RWPE2 (cell line): ENCODE measurements at regions not wholly inside any gene's neighbourhood (a gene's known extent, or its start where the extent isn't known, plus 50 kb on each side); places are given as distances from the start of the nearest gene placed in this dataset.

Source experiments
- ATAC-seq: fragments of 200-7000 bp; cut with Tn5 transposase; 3 replicates; pipeline ENCODE4 v1.9.1; 2021; ENCODE audit warnings: low read depth
- DNase-seq: peaks from one replicate; pipeline ENCODE4 v3.0.0-alpha.2; 2020; ENCODE audit warnings: low spot score
- H3K27ac ChIP-seq: fragments of 450-650 bp; 2 replicates; pipeline ENCODE4 v1.5.1; 2017; ENCODE audit warnings: mild to moderate bottlenecking; ENCODE audit not compliant: poor library complexity, severe bottlenecking
- H3K27me3 ChIP-seq: fragments of 250-450 bp; sonication (Bioruptor Pico); 2 replicates; pipeline ENCODE4 v1.5.1; 2021; ENCODE audit warnings: mild to moderate bottlenecking, moderate library complexity; ENCODE audit not compliant: insufficient read depth, poor library complexity, severe bottlenecking
- H3K36me3 ChIP-seq: fragments of 250-450 bp; sonication (Bioruptor Pico); 2 replicates; pipeline ENCODE4 v1.5.1; 2020; ENCODE audit warnings: low read depth, mild to moderate bottlenecking, moderate library complexity
- H3K4me1 ChIP-seq: fragments of 250-450 bp; sonication (Bioruptor Pico); 2 replicates; pipeline ENCODE4 v1.5.1; 2021; ENCODE audit warnings: mild to moderate bottlenecking, moderate library complexity; ENCODE audit not compliant: insufficient read depth, poor library complexity, severe bottlenecking
- H3K4me3 ChIP-seq: fragments of 250-450 bp; sonication (Bioruptor Pico); 2 replicates; pipeline ENCODE4 v1.5.1; 2021; ENCODE audit warnings: mild to moderate bottlenecking, moderate library complexity; ENCODE audit not compliant: severe bottlenecking
- H3K9me3 ChIP-seq: fragments of 250-450 bp; sonication (Bioruptor Pico); 2 replicates; pipeline ENCODE4 v1.5.1; 2021; ENCODE audit warnings: mild to moderate bottlenecking, moderate library complexity; ENCODE audit not compliant: severe bottlenecking
- TF ChIP-seq, protein P1 (sequence below): fragments of 450-650 bp; IDR thresholded peaks from one replicate; pipeline ENCODE4 v1.5.1; 2017; ENCODE audit warnings: mild to moderate bottlenecking, moderate library complexity; ENCODE audit not compliant: poor library complexity, severe bottlenecking

DNA sequence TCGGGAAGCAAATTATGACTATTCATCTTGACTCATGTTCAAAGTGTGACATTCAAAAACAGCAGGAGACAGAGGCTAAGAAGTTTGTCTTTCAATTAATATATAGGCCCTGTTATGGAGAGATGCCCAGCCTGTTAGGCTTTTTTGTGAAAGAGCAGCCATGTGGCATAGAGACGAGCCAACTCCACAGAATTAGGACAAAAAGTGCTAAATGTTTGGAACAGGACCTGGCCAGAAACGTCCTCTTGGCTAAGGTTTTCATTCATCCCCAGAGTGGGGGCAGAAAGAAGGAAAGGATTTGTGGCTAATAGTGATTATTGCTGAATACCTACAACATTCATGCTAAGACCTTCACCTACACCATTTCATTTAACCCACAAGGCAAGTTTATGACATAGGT lies 324.7 kb upstream of the NPVF start:
- no peak for DNase-seq
- peaks cover 16% of the 10 kb centered on the region for H3K27me3 ChIP-seq
- no peak overlapping the region for H3K4me3 ChIP-seq
- no peaks in the 10 kb centered on the region for H3K9me3 ChIP-seq
- TF ChIP-seq, protein P1, sequence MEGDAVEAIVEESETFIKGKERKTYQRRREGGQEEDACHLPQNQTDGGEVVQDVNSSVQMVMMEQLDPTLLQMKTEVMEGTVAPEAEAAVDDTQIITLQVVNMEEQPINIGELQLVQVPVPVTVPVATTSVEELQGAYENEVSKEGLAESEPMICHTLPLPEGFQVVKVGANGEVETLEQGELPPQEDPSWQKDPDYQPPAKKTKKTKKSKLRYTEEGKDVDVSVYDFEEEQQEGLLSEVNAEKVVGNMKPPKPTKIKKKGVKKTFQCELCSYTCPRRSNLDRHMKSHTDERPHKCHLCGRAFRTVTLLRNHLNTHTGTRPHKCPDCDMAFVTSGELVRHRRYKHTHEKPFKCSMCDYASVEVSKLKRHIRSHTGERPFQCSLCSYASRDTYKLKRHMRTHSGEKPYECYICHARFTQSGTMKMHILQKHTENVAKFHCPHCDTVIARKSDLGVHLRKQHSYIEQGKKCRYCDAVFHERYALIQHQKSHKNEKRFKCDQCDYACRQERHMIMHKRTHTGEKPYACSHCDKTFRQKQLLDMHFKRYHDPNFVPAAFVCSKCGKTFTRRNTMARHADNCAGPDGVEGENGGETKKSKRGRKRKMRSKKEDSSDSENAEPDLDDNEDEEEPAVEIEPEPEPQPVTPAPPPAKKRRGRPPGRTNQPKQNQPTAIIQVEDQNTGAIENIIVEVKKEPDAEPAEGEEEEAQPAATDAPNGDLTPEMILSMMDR, result no peak
- no peak for ATAC-seq
- H3K4me1 ChIP-seq, result no peaks in the 10 kb centered on the region
- H3K36me3 ChIP-seq, result no peaks in the 10 kb centered on the region
- no peak overlapping the region for H3K27ac ChIP-seq

DNA sequence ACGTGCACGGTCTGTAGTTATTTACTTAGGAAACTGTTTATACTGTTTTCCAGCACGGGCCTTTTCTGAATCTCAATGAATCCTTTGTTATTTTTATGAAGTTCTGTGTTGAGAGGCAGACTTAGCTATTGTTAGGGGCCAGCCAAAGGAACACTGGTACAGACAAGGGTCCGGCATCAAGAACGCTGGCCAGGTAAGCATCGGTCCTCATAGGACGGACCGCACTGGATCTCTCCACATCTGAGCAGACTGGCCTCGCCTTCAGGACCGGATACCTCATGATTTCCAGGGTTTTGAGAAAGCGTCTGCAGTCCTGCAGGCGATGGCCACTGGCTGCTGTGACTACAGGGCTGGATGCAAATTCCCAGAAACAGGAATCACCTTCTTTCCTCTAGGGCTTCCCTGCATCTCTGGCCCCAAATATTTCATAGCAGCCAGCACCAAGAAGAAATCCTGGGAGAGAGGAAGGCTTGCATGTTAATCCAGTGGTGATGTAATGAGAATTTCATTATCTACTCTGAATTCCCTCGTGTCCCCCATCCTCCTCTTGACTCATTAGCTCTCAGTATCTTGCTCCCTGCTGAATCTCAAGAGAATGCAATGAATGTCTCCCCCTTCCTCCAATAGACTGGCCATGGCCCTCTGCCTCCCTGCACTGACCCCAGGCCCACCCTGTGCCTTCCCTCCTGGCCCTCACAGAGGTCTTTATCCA lies 325.4 kb upstream of the NPVF start:
- no peak for DNase-seq
- no peak overlapping the region for H3K4me3 ChIP-seq

DNA sequence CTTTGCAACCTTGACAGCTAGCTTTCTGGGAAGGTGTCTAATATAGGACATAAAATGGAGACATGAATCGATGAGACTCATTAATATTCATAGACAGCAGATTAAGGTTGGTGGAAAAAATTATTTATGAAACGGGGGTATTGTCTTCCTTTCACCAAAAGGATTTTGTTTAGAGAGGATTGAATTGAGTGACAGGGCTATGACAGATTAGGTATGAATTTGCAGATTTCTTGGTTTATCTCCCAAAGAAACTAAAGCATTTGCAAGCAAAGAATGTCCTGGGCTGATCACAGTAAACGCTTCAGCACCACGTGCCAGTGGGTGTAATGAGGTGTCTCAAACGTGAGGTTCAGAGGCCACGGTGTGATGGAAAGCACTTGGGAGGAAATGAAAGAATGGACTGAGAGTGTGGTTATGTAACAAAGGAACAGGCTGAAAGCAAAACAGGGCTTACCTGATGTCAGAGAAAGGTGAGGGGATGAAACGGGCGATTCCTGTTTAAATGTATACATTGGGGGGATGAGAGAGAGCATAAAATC lies 329.2 kb upstream of the NPVF start:
- TF ChIP-seq, protein P1, result no peak
- ATAC-seq (no peak), DNase-seq (no peak)
- Histone ChIP-seq H3K4me1 (no peaks in the 10 kb centered on the region), H3K36me3 (no peaks in the 10 kb centered on the region), H3K9me3 (no peaks in the 10 kb centered on the region), H3K27ac (no peak overlapping the region), H3K4me3 (no peak overlapping the region), H3K27me3 (peaks cover 22% of the 10 kb centered on the region)

More for the DNA sequence above, 325.4 kb upstream of the NPVF start:
- H3K9me3 ChIP-seq, result no peaks in the 10 kb centered on the region
- no peaks in the 10 kb centered on the region for H3K4me1 ChIP-seq
- H3K27ac ChIP-seq, result no peak overlapping the region
- peaks cover 16% of the 10 kb centered on the region for H3K27me3 ChIP-seq
- TF ChIP-seq, protein P1, result no peak
- ATAC-seq, result no peak
- no peaks in the 10 kb centered on the region for H3K36me3 ChIP-seq

DNA sequence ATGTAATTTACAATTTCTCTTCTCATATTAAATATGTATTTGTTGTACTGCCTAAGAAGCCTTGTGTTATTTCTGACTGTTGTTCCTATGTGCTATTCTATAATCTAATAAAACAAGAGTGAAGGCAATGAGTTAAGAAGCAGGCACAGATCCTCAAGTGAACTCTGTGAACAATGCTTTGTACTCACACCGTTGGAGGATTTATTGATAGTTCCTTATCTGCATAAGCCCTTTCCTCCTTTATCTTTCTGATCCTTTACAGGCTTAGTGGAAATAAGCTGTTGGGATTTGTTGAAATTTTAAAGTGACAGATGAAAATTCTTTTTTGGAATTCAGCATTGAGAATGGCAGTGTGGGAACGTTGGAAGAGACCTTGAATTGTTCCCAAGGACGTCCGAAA lies 329.6 kb upstream of the NPVF start:
- no peaks in the 10 kb centered on the region for H3K36me3 ChIP-seq
- DNase-seq (no peak), ATAC-seq (no peak)
- H3K27me3 ChIP-seq, result peaks cover 22% of the 10 kb centered on the region
- no peak overlapping the region for H3K4me3 ChIP-seq
- H3K9me3 ChIP-seq, result no peaks in the 10 kb centered on the region
- no peaks in the 10 kb centered on the region for H3K4me1 ChIP-seq
- no peak overlapping the region for H3K27ac ChIP-seq
- TF ChIP-seq, protein P1, result no peak

DNA sequence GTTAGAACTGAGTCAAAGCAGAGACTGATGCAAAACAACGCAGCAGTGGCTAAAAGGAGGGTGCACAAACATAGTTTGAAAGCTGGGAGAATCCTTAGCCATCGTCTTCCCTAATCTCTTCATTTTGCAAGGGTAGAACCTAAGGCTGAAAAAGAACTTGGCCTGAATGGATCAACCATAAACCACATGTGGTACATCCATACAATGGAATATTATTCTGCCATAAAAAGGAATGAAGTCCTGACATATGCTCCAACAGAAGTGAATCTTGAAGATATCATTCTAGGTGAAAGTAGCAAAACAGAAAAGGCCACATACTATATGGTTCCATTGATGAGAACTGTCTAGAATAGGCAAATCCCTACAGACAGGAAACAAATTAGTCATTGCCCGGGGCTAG lies 330.3 kb upstream of the NPVF start:
- Histone ChIP-seq H3K9me3 (no peaks in the 10 kb centered on the region), H3K36me3 (no peaks in the 10 kb centered on the region), H3K27ac (no peak overlapping the region), H3K4me1 (no peaks in the 10 kb centered on the region), H3K4me3 (no peak overlapping the region), H3K27me3 (peaks cover 22% of the 10 kb centered on the region)
- TF ChIP-seq, protein P1, result no peak
- no peak for DNase-seq
- ATAC-seq, result no peak
